H1 (cell line): ENCODE measurements at regions not wholly inside any gene's neighbourhood (a gene's known extent, or its start where the extent isn't known, plus 50 kb on each side); places are given as distances from the start of the nearest gene placed in this dataset.

Experiments
- CTCF ChIA-PET: fragments of 300-600 bp; sonication (Branson Sonifier 250); formaldehyde crosslinking; loops from one replicate; lab custom pipeline; 2021; ENCODE audit not compliant: partially characterized antibody; lab: Charles Lee
- POLR2A ChIA-PET: fragments of 300-600 bp; sonication (Branson Sonifier 250); formaldehyde crosslinking; loops from one replicate; lab custom pipeline; 2021; ENCODE audit warnings: inconsistent platforms; ENCODE audit not compliant: partially characterized antibody; lab: Charles Lee
- DNase-seq, 2 experiments: peaks; one replicate each; pipeline versions ENCODE4 v3.0.0 to v3.0.0-alpha.2; 2010 to 2022; ENCODE audit warnings: low spot score in 2 of 2, low read depth in 1 of 2, mixed read lengths in 1 of 2
- FAIRE-seq: peaks from 2 replicates; lab custom pipeline; 2011; peaks lifted over from hg19 to GRCh38; lab: Jason Lieb, UNC
- H2AFZ ChIP-seq: 2 replicates; pipeline ENCODE4 v1.8.1; 2012; ENCODE audit warnings: low read length, inconsistent platforms
- H2AK5ac ChIP-seq: 2 replicates; pipeline ENCODE4 v1.6.1; 2013; ENCODE audit warnings: low read depth, low read length
- H2BK120ac ChIP-seq: replicated peaks from 2 replicates; pipeline ENCODE3; 2013; ENCODE audit warnings: low read depth, low read length, inconsistent platforms
- H2BK12ac ChIP-seq: 2 replicates; pipeline ENCODE4 v1.6.1; 2013; ENCODE audit warnings: low read depth, low read length
- H2BK15ac ChIP-seq: 2 replicates; pipeline ENCODE4 v1.6.1; 2013; ENCODE audit warnings: low read length
- H2BK20ac ChIP-seq: 2 replicates; pipeline ENCODE4 v1.6.1; 2013; ENCODE audit warnings: low read length
- H2BK5ac ChIP-seq: 2 replicates; pipeline ENCODE4 v1.6.1; 2013; ENCODE audit warnings: low read depth, low read length
- H3K14ac ChIP-seq: 2 replicates; pipeline ENCODE4 v1.6.1; 2013; ENCODE audit warnings: inconsistent platforms; ENCODE audit not compliant: insufficient read length
- H3K18ac ChIP-seq: 2 replicates; pipeline ENCODE4 v1.6.1; 2013; ENCODE audit warnings: low read length; ENCODE audit errors: extremely low read depth
- H3K23ac ChIP-seq: 2 replicates; pipeline ENCODE4 v1.6.1; 2013; ENCODE audit warnings: inconsistent platforms; ENCODE audit not compliant: insufficient read length
- H3K23me2 ChIP-seq: 2 replicates; pipeline ENCODE4 v1.6.1; 2013; ENCODE audit warnings: low read depth, low read length
- H3K27ac ChIP-seq: 2 replicates; pipeline ENCODE4 v1.6.1; 2011; ENCODE audit warnings: low read depth, low read length, inconsistent platforms
- H3K27me3 ChIP-seq, 4 experiments: replicated peaks in 1 of 4; 1 replicate in 1 of 4; 2 replicates in 3 of 4; pipeline versions ENCODE4 v1.6.1 to v1.8.1; 2011 to 2013; ENCODE audit warnings: low read length in 3 of 4, mild to moderate bottlenecking in 3 of 4, inconsistent platforms in 2 of 4, mixed read lengths in 2 of 4, moderate library complexity in 1 of 4; ENCODE audit not compliant: control insufficient read depth in 3 of 4, insufficient read depth in 3 of 4; ENCODE audit errors: extremely low read depth in 1 of 4
- H3K36me3 ChIP-seq, 4 experiments: 2 replicates each; pipeline versions ENCODE4 v1.6.1 to v1.8.1; 2011 to 2013; ENCODE audit warnings: mild to moderate bottlenecking in 4 of 4, low read length in 3 of 4, moderate library complexity in 2 of 4, control low read depth in 1 of 4, inconsistent platforms in 1 of 4; ENCODE audit not compliant: insufficient read depth in 4 of 4, control insufficient read depth in 2 of 4
- H3K4ac ChIP-seq: replicated peaks from 2 replicates; pipeline ENCODE3; 2013; ENCODE audit warnings: low read length, low read depth, mixed read lengths, inconsistent platforms; ENCODE audit not compliant: insufficient read length
- H3K4me1 ChIP-seq, 4 experiments: replicated peaks in 1 of 4; 1 replicate in 1 of 4; 2 replicates in 3 of 4; pipeline versions ENCODE4 v1.6.1 to v1.8.1; 2011 to 2013; ENCODE audit warnings: low read length in 3 of 4, inconsistent platforms in 2 of 4, mixed read lengths in 1 of 4; ENCODE audit not compliant: insufficient read depth in 4 of 4, control insufficient read depth in 3 of 4
- H3K4me2 ChIP-seq, 2 experiments: 2 replicates each; pipeline versions ENCODE4 v1.6.1 to v1.8.1; 2011 to 2013; ENCODE audit warnings: low read depth in 2 of 2, low read length in 2 of 2, control low read depth in 1 of 2, inconsistent platforms in 1 of 2, mild to moderate bottlenecking in 1 of 2; ENCODE audit not compliant: insufficient read depth in 1 of 2
- H3K4me3 ChIP-seq, 4 experiments: fragments of 200-600, 300-600 bp in 1 of 4; sonication (generic), shearing (Covaris generic), sonication (Bioruptor Twin) in 1 of 4; 2 replicates each; pipeline versions ENCODE4 v1.5.1 to v1.8.1; 2011 to 2016; ENCODE audit warnings: low read length in 4 of 4, low read depth in 3 of 4, control low read depth in 2 of 4, inconsistent platforms in 2 of 4, mild to moderate bottlenecking in 2 of 4, mixed read lengths in 1 of 4, moderate library complexity in 1 of 4; ENCODE audit not compliant: insufficient read depth in 2 of 4; ENCODE audit errors: extremely low read depth in 1 of 4
- H3K56ac ChIP-seq: replicated peaks from 2 replicates; pipeline ENCODE3; 2013; ENCODE audit warnings: low read depth, mild to moderate bottlenecking, mixed read lengths, low read length, inconsistent platforms; ENCODE audit not compliant: insufficient read length
- H3K79me1 ChIP-seq: 2 replicates; pipeline ENCODE4 v1.6.1; 2013; ENCODE audit warnings: low read depth, low read length, control low read depth
- H3K79me2 ChIP-seq, 2 experiments: 2 replicates each; pipeline versions ENCODE4 v1.6.1 to v1.8.1; 2012 to 2013; ENCODE audit warnings: low read length in 2 of 2, mild to moderate bottlenecking in 2 of 2, inconsistent platforms in 1 of 2; ENCODE audit not compliant: insufficient read depth in 2 of 2, control insufficient read depth in 1 of 2
- H3K9ac ChIP-seq, 4 experiments: replicated peaks in 1 of 4; 1 replicate in 1 of 4; 2 replicates in 3 of 4; pipeline versions ENCODE4 v1.6.1 to v1.8.1; 2011 to 2013; ENCODE audit warnings: low read depth in 3 of 4, low read length in 3 of 4, control low read depth in 2 of 4, mild to moderate bottlenecking in 2 of 4, moderate library complexity in 2 of 4, inconsistent platforms in 1 of 4; ENCODE audit errors: extremely low read depth in 1 of 4
- H3K9me3 ChIP-seq, 2 experiments: 2 replicates each; pipeline versions ENCODE4 v1.6.1 to v1.8.1; 2012 to 2013; ENCODE audit warnings: mild to moderate bottlenecking in 2 of 2, moderate library complexity in 2 of 2, control low read depth in 1 of 2, inconsistent platforms in 1 of 2, low read depth in 1 of 2, low read length in 1 of 2, mixed read lengths in 1 of 2; ENCODE audit not compliant: insufficient read depth in 2 of 2
- H4K20me1 ChIP-seq, 2 experiments: replicated peaks in 1 of 2; 2 replicates each; pipeline versions ENCODE3 to v1.8.1; 2011 to 2013; ENCODE audit warnings: inconsistent platforms in 2 of 2, low read length in 2 of 2, mild to moderate bottlenecking in 1 of 2; ENCODE audit not compliant: insufficient read depth in 2 of 2, control insufficient read depth in 1 of 2
- H4K5ac ChIP-seq: 2 replicates; pipeline ENCODE4 v1.6.1; 2013; ENCODE audit warnings: low read length, low read depth, mixed read lengths, inconsistent platforms; ENCODE audit not compliant: insufficient read length
- H4K8ac ChIP-seq: 2 replicates; pipeline ENCODE4 v1.8.0; 2013; ENCODE audit warnings: mild to moderate bottlenecking, moderate library complexity, low read length, inconsistent platforms; ENCODE audit not compliant: insufficient read depth; ENCODE audit errors: extremely low read depth
- H4K91ac ChIP-seq: replicated peaks from 2 replicates; pipeline ENCODE3; 2013; ENCODE audit warnings: low read length, mixed read lengths, inconsistent platforms; ENCODE audit not compliant: insufficient read length
- BRCA1 ChIP-seq: IDR thresholded peaks from 2 replicates; pipeline ENCODE4 v1.6.1; 2012; ENCODE audit warnings: low read depth, low read length, improper control_type of control experiment
- EP300 ChIP-seq, 2 experiments: IDR thresholded peaks; 1 replicate in 1 of 2; 2 replicates in 1 of 2; pipeline ENCODE4 v1.6.1; 2011 to 2012; ENCODE audit warnings: low read depth in 2 of 2, low read length in 2 of 2, mild to moderate bottlenecking in 2 of 2, borderline replicate concordance in 1 of 2, inconsistent platforms in 1 of 2, moderate library complexity in 1 of 2
- EZH2 ChIP-seq: fragments of 200-600 bp; sonication (generic); IDR thresholded peaks from 2 replicates; pipeline ENCODE4 v1.7.1; 2012; ENCODE audit warnings: low read depth, mild to moderate bottlenecking, moderate library complexity, low read length, inconsistent platforms; ENCODE audit not compliant: severe bottlenecking
- MAFK ChIP-seq: IDR thresholded peaks from 2 replicates; pipeline ENCODE4 v1.6.1; 2012; ENCODE audit warnings: low read depth, mild to moderate bottlenecking, improper control_type of control experiment, low read length
- POLR2A ChIP-seq, 2 experiments: IDR thresholded peaks; 1 replicate in 1 of 2; 2 replicates in 1 of 2; pipeline ENCODE4 v1.6.1; 2011; ENCODE audit warnings: low read depth in 2 of 2, low read length in 2 of 2, mild to moderate bottlenecking in 2 of 2; ENCODE audit errors: control extremely low read depth in 1 of 2
- RNF2 ChIP-seq: fragments of 200-900, 300-1000 bp; sonication (generic); IDR thresholded peaks from 2 replicates; pipeline ENCODE4 v1.7.1; 2016; ENCODE audit warnings: borderline replicate concordance, low read depth, mild to moderate bottlenecking, antibody characterized with exemption, low read length; ENCODE audit not compliant: poor library complexity, severe bottlenecking; ENCODE audit errors: missing control alignments
- SRF ChIP-seq: IDR thresholded peaks from 2 replicates; pipeline ENCODE4 v1.6.1; 2011; ENCODE audit warnings: mild to moderate bottlenecking, low read depth, low read length, moderate library complexity
- TCF12 ChIP-seq: IDR thresholded peaks from 2 replicates; pipeline ENCODE4 v1.6.1; 2011; ENCODE audit warnings: low read depth, mild to moderate bottlenecking, low read length
- TEAD4 ChIP-seq: IDR thresholded peaks from 2 replicates; pipeline ENCODE4 v1.6.1; 2012; ENCODE audit warnings: low read depth, low read length, inconsistent platforms, mixed read lengths
- WGBS, 2 experiments: shearing (Covaris generic) in 1 of 2; methylation state at CpG; one replicate each; pipeline versions ENCODE4 v1.1.6 to v1.1.7; 2013 to 2015; ENCODE audit warnings: low lambda C conversion rate in 2 of 2, mixed read lengths in 2 of 2, inconsistent platforms in 1 of 2, low coverage in 1 of 2, missing lambda C conversion rate in 1 of 2; ENCODE audit not compliant: insufficient replicate concordance in 2 of 2, insufficient coverage in 1 of 2, insufficient read length in 1 of 2; ENCODE audit errors: extremely low coverage in 1 of 2, missing lambda C conversion rate in 1 of 2; 5-methylcytosine and 5-hydroxymethylcytosine counted together
- TF ChIP-seq, protein P1 (sequence below), 3 experiments: IDR thresholded peaks; 1 replicate in 2 of 3; 2 replicates in 1 of 3; pipeline versions ENCODE4 v1.5.1 to v1.6.1; 2011; ENCODE audit warnings: low read length in 3 of 3, mild to moderate bottlenecking in 3 of 3, inconsistent platforms in 2 of 3, low read depth in 1 of 3, moderate library complexity in 1 of 3; ENCODE audit not compliant: insufficient read depth in 1 of 3; ENCODE audit errors: control extremely low read depth in 1 of 3

DNA sequence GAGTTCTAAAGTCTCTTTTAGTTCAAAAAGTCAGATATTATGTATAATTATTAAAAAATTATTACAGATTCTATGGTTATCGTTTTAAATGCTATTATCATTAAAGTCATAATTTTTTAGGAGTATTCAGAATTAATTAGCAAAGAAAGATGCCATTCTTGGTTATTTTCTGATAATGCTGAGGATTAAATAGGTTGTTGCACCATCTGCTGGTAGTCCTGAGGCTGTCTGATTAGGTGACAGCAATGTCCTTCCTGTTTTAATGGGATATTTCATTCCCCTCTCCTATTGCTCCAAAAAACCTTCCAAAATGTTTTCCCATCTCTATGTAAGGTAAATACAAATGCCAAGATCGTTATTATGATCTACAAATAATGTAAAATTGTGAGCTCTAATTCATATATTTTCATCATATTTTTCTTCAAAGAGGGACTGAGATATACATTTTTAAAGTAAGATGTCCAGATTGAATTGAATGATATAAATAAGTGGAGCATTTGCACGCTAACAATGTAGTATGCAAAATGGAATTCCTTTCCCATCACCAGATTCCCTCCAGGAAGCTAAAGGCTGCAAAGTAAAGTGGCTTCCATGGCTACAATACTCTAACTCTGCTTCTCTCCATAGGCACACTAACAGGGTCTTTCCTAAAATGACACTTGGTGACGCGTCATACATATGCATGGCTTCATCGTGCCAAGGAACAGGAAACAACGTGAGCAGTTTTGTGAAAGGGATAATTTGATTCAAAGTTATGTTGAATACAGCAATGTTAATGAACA lies 58.8 kb upstream of the AKR1E2 start:
- H2BK120ac ChIP-seq = no peak overlapping the region
- FAIRE-seq (peak; percentile 28), DNase-seq (no peak)
- no peak overlapping the region for H2BK15ac ChIP-seq
- no peak overlapping the region for H3K18ac ChIP-seq
- H3K23ac ChIP-seq = no peak overlapping the region
- no peak overlapping the region for H3K4ac ChIP-seq
- no peak overlapping the region for H2BK5ac ChIP-seq
- H3K14ac ChIP-seq = no peak overlapping the region
- POLR2A ChIA-PET = no interaction called here
- no peaks in the 10 kb centered on the region for H3K23me2 ChIP-seq
- H4K5ac ChIP-seq = no peak overlapping the region
- H2AFZ ChIP-seq = no peak overlapping the region
- no peak overlapping the region for H4K8ac ChIP-seq
- H3K4me1 ChIP-seq = peaks cover 0 to 3% (median 0%) of the 10 kb centered on the region in 4 experiments; a peak in 1 of 7 replicates
- no peak overlapping the region for H3K4me2 ChIP-seq
- H3K56ac ChIP-seq = no peak overlapping the region
- no peaks in the 10 kb centered on the region for H3K9me3 ChIP-seq
- no peaks in the 10 kb centered on the region for H3K79me2 ChIP-seq
- no peaks in the 10 kb centered on the region for H3K36me3 ChIP-seq
- no peaks in the 10 kb centered on the region for H3K27me3 ChIP-seq
- no peak overlapping the region for H3K9ac ChIP-seq
- no peaks in the 10 kb centered on the region for H3K79me1 ChIP-seq
- H2BK12ac ChIP-seq = no peak overlapping the region
- CTCF ChIA-PET = interaction anchor here (0.6 to 2.2 kb wide), 33 partner anchors 9 to 1574 kb away, joined by 3 to 11 read pairs (median 4); no protein-coding TSS in a partner anchor
- H2BK20ac ChIP-seq = no peak overlapping the region
- H2AK5ac ChIP-seq = no peak overlapping the region
- 77% methylated on average over 7 of the region's 7 CpGs; no CpG with 5 or more reads in 1 of the 2 experiments for WGBS, 2 experiments
- no peaks in the 10 kb centered on the region for H4K20me1 ChIP-seq
- no peak overlapping the region for H3K4me3 ChIP-seq
- H3K27ac ChIP-seq = no peak overlapping the region
- no peak overlapping the region for H4K91ac ChIP-seq
- no peak for TF ChIP-seq POLR2A (IDR thresholded peaks at IDR 0.05; ENCODE audit: control extremely low read depth in 1 of 2, low read depth in 2 of 2, low read length in 2 of 2)
- no peak for TF ChIP-seq TCF12
- TF ChIP-seq EP300 (IDR thresholded peaks at IDR 0.05; ENCODE audit: borderline replicate concordance in 1 of 2, low read depth in 2 of 2, low read length in 2 of 2) = no peak
- no peak for TF ChIP-seq MAFK
- TF ChIP-seq, protein P1, sequence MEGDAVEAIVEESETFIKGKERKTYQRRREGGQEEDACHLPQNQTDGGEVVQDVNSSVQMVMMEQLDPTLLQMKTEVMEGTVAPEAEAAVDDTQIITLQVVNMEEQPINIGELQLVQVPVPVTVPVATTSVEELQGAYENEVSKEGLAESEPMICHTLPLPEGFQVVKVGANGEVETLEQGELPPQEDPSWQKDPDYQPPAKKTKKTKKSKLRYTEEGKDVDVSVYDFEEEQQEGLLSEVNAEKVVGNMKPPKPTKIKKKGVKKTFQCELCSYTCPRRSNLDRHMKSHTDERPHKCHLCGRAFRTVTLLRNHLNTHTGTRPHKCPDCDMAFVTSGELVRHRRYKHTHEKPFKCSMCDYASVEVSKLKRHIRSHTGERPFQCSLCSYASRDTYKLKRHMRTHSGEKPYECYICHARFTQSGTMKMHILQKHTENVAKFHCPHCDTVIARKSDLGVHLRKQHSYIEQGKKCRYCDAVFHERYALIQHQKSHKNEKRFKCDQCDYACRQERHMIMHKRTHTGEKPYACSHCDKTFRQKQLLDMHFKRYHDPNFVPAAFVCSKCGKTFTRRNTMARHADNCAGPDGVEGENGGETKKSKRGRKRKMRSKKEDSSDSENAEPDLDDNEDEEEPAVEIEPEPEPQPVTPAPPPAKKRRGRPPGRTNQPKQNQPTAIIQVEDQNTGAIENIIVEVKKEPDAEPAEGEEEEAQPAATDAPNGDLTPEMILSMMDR (IDR thresholded peaks at IDR 0.05; ENCODE audit: control extremely low read depth in 1 of 3, insufficient read depth in 1 of 3, low read depth in 1 of 3, low read length in 3 of 3) = peak in 2 of 3 experiments; percentile 45 to 51; a peak in 2 of 4 replicates
- TF ChIP-seq SRF = no peak
- no peak for TF ChIP-seq TEAD4
- TF ChIP-seq RNF2 = no peak
- no peak for TF ChIP-seq EZH2
- no peak for TF ChIP-seq BRCA1
